AG09319 (cell line): ENCODE measurements at regions not wholly inside any gene's neighbourhood (a gene's known extent, or its start where the extent isn't known, plus 50 kb on each side); places are given as distances from the start of the nearest gene placed in this dataset.

ENCODE experiments used
- DNase-seq: peaks from one replicate; pipeline ENCODE4 v3.0.0-alpha.2; 2010; ENCODE audit warnings: low read depth; ENCODE audit errors: extremely low read depth
- CTCF ChIP-seq: IDR thresholded peaks from 2 replicates; pipeline ENCODE4 v1.5.1; 2011; ENCODE audit warnings: low read depth, mild to moderate bottlenecking, inconsistent platforms, low read length, moderate library complexity

- no peak for DNase-seq
- TF ChIP-seq CTCF, result no peak
Observed at GRCh38 chr18:33853187-33853586, 275.2 kb downstream of the ASXL3 start.

GRCh38 chr18:33851546-33852078 lies 273.6 kb downstream of the ASXL3 start:
- no peak for TF ChIP-seq CTCF
- no peak for DNase-seq

- no peak for DNase-seq
- TF ChIP-seq CTCF, result no peak
Observed at GRCh38 chr18:33849731-33850130, 271.7 kb downstream of the ASXL3 start.

- no peak for DNase-seq
- no peak for TF ChIP-seq CTCF
Observed at GRCh38 chr18:33844232-33844631, 266.2 kb downstream of the ASXL3 start.

GRCh38 chr18:33841221-33841967 lies 263.4 kb downstream of the ASXL3 start:
- no peak for DNase-seq
- no peak for TF ChIP-seq CTCF

GRCh38 chr18:33840212-33840593 lies 262.2 kb downstream of the ASXL3 start:
- no peak for DNase-seq
- no peak for TF ChIP-seq CTCF

- peak; percentile 63 for TF ChIP-seq CTCF
Observed at GRCh38 chr18:33839452-33840211, 261.6 kb downstream of the ASXL3 start.

More at GRCh38 chr18:33839452-33840211, 261.6 kb downstream of the ASXL3 start:
- DNase-seq, result no peak
